ENCODE measurements at regions not wholly inside any gene's neighbourhood (a gene's known extent, or its start where the extent isn't known, plus 50 kb on each side); places are given as distances from the start of the nearest gene placed in this dataset.

DNA sequence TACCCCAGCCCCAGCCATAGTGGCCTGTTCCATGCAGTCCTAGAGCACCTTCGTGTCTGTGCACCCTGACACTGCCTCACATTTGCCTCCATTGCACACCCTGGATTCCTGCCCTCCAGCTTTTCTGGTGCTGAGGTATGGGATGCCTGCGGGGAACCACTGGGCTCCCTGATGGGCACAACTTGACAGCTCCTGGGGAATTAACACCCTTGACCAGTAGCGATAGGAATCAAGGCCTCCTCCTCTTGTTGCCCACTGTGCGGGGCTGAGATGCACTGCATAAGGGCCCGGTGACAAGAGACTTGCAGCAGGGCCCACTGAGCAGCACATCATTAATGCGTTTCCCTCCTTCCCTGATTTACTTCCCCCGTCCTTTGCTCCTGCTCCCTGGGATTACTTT lies 235.6 kb upstream of the MOCS1 start:
- TF ChIP-seq POLR2A (IDR thresholded peaks at IDR 0.05) (no peak), POLR2AphosphoS5 (IDR thresholded peaks at IDR 0.05) (no peak)
- TF ChIP-seq, protein P1, sequence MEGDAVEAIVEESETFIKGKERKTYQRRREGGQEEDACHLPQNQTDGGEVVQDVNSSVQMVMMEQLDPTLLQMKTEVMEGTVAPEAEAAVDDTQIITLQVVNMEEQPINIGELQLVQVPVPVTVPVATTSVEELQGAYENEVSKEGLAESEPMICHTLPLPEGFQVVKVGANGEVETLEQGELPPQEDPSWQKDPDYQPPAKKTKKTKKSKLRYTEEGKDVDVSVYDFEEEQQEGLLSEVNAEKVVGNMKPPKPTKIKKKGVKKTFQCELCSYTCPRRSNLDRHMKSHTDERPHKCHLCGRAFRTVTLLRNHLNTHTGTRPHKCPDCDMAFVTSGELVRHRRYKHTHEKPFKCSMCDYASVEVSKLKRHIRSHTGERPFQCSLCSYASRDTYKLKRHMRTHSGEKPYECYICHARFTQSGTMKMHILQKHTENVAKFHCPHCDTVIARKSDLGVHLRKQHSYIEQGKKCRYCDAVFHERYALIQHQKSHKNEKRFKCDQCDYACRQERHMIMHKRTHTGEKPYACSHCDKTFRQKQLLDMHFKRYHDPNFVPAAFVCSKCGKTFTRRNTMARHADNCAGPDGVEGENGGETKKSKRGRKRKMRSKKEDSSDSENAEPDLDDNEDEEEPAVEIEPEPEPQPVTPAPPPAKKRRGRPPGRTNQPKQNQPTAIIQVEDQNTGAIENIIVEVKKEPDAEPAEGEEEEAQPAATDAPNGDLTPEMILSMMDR (IDR thresholded peaks at IDR 0.05), result no peak
